PC-9 (cell line): ENCODE measurements at regions not wholly inside any gene's neighbourhood (a gene's known extent, or its start where the extent isn't known, plus 50 kb on each side); places are given as distances from the start of the nearest gene placed in this dataset.

Source experiments
- BruUV-seq: library from RNA; stranded (reverse); fragments of 400-500 nt; replicated peaks from 2 replicates; lab custom pipeline; 2021; lab: Mats Ljungman, UMichigan
- CTCF ChIA-PET: fragments of 300-600 bp; sonication (Branson Sonifier 250); formaldehyde crosslinking; loops from one replicate; lab custom pipeline; 2022; ENCODE audit warnings: antibody characterized with exemption; lab: Charles Lee
- POLR2A ChIA-PET: fragments of 300-600 bp; sonication (Branson Sonifier 250); formaldehyde crosslinking; loops from one replicate; lab custom pipeline; 2022; ENCODE audit warnings: antibody characterized with exemption; ENCODE audit not compliant: unreplicated experiment; lab: Charles Lee
- DNase-seq, 2 experiments: peaks; one replicate each; pipeline versions ENCODE4 v3.0.0 to v3.0.0-alpha.2; 2015 to 2022; ENCODE audit warnings: mixed read lengths in 1 of 2
- H2AFZ ChIP-seq: fragments of 200-600 bp; sonication (generic); 2 replicates; pipeline ENCODE4 v1.8.1; 2017; ENCODE audit warnings: antibody characterized with exemption
- H3F3A ChIP-seq: fragments of 200-600 bp; sonication (generic); 2 replicates; pipeline ENCODE4 v1.8.1; 2017; ENCODE audit warnings: antibody characterized with exemption, mild to moderate bottlenecking, low read depth; ENCODE audit not compliant: insufficient read depth
- H3K27ac ChIP-seq: fragments of 200-600 bp; sonication (generic); 2 replicates; pipeline ENCODE4 v1.6.1; 2016; ENCODE audit warnings: mixed run types
- H3K27me3 ChIP-seq: fragments of 200-600 bp; sonication (generic); 2 replicates; pipeline ENCODE4 v1.6.1; 2016; ENCODE audit warnings: low read depth, mixed run types; ENCODE audit not compliant: insufficient read depth
- H3K36me3 ChIP-seq: fragments of 200-600 bp; sonication (generic); 2 replicates; pipeline ENCODE4 v1.6.1; 2016; ENCODE audit warnings: low read depth, mixed run types
- H3K4me1 ChIP-seq: fragments of 200-600 bp; sonication (generic); replicated peaks from 2 replicates; pipeline ENCODE4 v1.6.1; 2016; ENCODE audit warnings: mixed run types; ENCODE audit not compliant: insufficient read depth
- H3K4me2 ChIP-seq: fragments of 200-600 bp; sonication (generic); 2 replicates; pipeline ENCODE4 v1.6.1; 2017; ENCODE audit warnings: mixed run types
- H3K4me3 ChIP-seq: fragments of 200-600 bp; sonication (generic); 2 replicates; pipeline ENCODE4 v1.6.1; 2016; ENCODE audit warnings: mixed run types
- H3K79me2 ChIP-seq: fragments of 200-600 bp; sonication (generic); 2 replicates; pipeline ENCODE4 v1.6.1; 2017; ENCODE audit warnings: low read depth, mixed run types
- H3K9me2 ChIP-seq: fragments of 200-600 bp; sonication (generic); 2 replicates; pipeline ENCODE4 v1.8.1; 2017; ENCODE audit warnings: mild to moderate bottlenecking; ENCODE audit not compliant: insufficient read depth
- H3K9me3 ChIP-seq: fragments of 200-600 bp; sonication (generic); 2 replicates; pipeline ENCODE4 v1.8.1; 2016; ENCODE audit warnings: low read depth; ENCODE audit not compliant: insufficient read depth
- H4K20me1 ChIP-seq: fragments of 200-600 bp; sonication (generic); 2 replicates; pipeline ENCODE4 v1.8.1; 2017; ENCODE audit not compliant: insufficient read depth
- EZH2 ChIP-seq: fragments of 200-600 bp; sonication (generic); IDR thresholded peaks from 2 replicates; pipeline ENCODE4 v1.8.0; 2017; ENCODE audit warnings: antibody characterized with exemption, low read depth
- intact Hi-C: fragments of 100-400 bp; cut with micrococcal nuclease; formaldehyde crosslinking; loops from one replicate; pipeline ENCODE4 v1.10.0; 2022; ENCODE audit not compliant: unreplicated experiment
- TF ChIP-seq, protein P1 (sequence below): fragments of 200-600 bp; sonication (generic); conservative IDR thresholded peaks from 2 replicates; pipeline ENCODE4 v1.6.1; 2017; ENCODE audit warnings: mixed run types, antibody characterized with exemption, mild to moderate bottlenecking, moderate library complexity

DNA sequence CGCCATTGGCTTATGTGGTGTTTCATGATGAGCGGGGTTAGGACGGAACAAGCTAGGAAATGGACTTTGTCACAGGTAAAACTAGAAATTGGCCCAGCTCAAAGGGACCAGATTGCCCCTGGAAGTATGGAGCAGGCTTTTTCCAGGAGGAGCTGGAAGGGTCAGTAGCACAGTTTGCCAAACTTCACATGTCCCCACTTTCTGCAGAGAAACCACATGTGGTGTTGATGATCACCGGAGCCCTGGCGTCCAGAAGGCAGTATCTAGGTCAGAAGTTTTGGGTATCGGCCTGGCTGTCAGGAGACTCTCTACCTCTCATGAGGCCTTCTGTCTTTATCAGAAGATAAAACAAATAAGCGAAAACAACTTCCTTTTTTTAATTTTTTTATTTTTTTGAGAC is 248.5 kb downstream of the SOX9 start:
- H3F3A ChIP-seq: no peaks in the 10 kb centered on the region
- no TSS peak for BruUV-seq
- H2AFZ ChIP-seq: no peak overlapping the region
- intact Hi-C loops: no loop called here
- no peaks in the 10 kb centered on the region for H3K9me3 ChIP-seq
- H3K27me3 ChIP-seq: no peaks in the 10 kb centered on the region
- no peak overlapping the region for H3K4me2 ChIP-seq
- H3K36me3 ChIP-seq: no peaks in the 10 kb centered on the region
- H3K4me1 ChIP-seq: peaks cover 5% of the 10 kb centered on the region; the same call in 1 of the 2 replicates
- CTCF ChIA-PET: no interaction called here
- H3K4me3 ChIP-seq: no peak overlapping the region
- H3K9me2 ChIP-seq: no peaks in the 10 kb centered on the region
- no peak for TF ChIP-seq EZH2
- TF ChIP-seq, protein P1, sequence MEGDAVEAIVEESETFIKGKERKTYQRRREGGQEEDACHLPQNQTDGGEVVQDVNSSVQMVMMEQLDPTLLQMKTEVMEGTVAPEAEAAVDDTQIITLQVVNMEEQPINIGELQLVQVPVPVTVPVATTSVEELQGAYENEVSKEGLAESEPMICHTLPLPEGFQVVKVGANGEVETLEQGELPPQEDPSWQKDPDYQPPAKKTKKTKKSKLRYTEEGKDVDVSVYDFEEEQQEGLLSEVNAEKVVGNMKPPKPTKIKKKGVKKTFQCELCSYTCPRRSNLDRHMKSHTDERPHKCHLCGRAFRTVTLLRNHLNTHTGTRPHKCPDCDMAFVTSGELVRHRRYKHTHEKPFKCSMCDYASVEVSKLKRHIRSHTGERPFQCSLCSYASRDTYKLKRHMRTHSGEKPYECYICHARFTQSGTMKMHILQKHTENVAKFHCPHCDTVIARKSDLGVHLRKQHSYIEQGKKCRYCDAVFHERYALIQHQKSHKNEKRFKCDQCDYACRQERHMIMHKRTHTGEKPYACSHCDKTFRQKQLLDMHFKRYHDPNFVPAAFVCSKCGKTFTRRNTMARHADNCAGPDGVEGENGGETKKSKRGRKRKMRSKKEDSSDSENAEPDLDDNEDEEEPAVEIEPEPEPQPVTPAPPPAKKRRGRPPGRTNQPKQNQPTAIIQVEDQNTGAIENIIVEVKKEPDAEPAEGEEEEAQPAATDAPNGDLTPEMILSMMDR: no peak
- H4K20me1 ChIP-seq: no peaks in the 10 kb centered on the region
- DNase-seq: no peak
- H3K79me2 ChIP-seq: no peaks in the 10 kb centered on the region
- POLR2A ChIA-PET: no interaction called here
- H3K27ac ChIP-seq: no peak overlapping the region

DNA sequence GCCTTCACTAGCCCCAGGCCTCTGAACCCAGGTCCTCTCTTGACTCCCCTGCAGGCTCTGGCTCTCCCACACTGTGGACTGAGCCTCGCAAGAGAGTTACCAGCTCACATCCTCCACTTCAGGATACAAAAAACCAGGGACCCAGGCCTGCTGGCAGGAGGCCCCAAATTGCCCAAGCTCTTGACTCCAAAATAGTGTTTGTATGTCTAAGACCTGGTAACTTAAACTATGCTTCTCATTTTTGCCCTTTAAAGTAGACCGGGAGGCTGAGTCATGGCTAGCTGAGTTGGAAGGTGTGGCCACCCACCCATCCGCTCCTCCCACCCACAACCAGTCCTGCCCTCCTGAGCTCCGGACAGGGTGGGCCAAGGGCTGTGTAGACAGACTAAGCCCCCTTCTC is 250.0 kb downstream of the SOX9 start:
- ChIA-PET CTCF (no interaction called here), POLR2A (no interaction called here)
- Histone ChIP-seq H2AFZ (no peak overlapping the region), H3K4me2 (no peak overlapping the region), H3K27ac (no peak overlapping the region), H3K4me3 (no peak overlapping the region), H3K9me2 (no peaks in the 10 kb centered on the region), H3K36me3 (no peaks in the 10 kb centered on the region), H3K9me3 (no peaks in the 10 kb centered on the region), H3K79me2 (no peaks in the 10 kb centered on the region), H3K27me3 (no peaks in the 10 kb centered on the region), H4K20me1 (no peaks in the 10 kb centered on the region), H3F3A (no peaks in the 10 kb centered on the region), H3K4me1 (peaks cover 5% of the 10 kb centered on the region; the same call in 1 of the 2 replicates)
- peak in 1 of 2 experiments; percentile 60 for DNase-seq
- intact Hi-C loops: no loop called here
- TF ChIP-seq, protein P1: no peak
- TF ChIP-seq EZH2: no peak
- BruUV-seq: no TSS peak

DNA sequence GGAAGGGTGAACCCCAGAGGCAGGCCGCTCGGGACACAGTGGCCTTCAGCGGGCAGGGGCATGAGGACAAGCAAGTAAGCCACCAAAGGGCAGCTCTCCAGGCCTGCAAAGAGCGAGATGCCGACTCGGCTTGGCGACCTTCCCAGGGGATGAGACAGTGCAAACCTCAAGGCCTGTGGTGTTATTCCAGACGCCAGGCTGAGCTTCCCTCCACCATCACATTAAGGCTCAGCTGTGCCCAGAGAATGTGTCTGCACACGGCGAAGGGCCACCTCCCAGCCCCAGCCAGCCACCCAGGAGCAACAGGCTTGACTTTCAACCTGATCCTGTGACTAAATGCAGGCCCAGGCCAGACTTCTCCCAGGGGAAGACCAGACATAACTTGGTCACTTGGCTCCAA is 251.4 kb downstream of the SOX9 start:
- DNase-seq: no peak
- BruUV-seq: no TSS peak
- no peak overlapping the region for H2AFZ ChIP-seq
- no peaks in the 10 kb centered on the region for H3K9me3 ChIP-seq
- H3K36me3 ChIP-seq: no peaks in the 10 kb centered on the region
- H3K4me3 ChIP-seq: no peak overlapping the region
- intact Hi-C loops: no loop called here
- H4K20me1 ChIP-seq: no peaks in the 10 kb centered on the region
- TF ChIP-seq, protein P1: no peak
- TF ChIP-seq EZH2: no peak
- CTCF ChIA-PET: no interaction called here
- no peaks in the 10 kb centered on the region for H3F3A ChIP-seq
- H3K4me2 ChIP-seq: no peak overlapping the region
- no peaks in the 10 kb centered on the region for H3K27me3 ChIP-seq
- H3K27ac ChIP-seq: no peak overlapping the region
- H3K9me2 ChIP-seq: no peaks in the 10 kb centered on the region
- POLR2A ChIA-PET: no interaction called here
- peaks cover 5% of the 10 kb centered on the region; the same call in 1 of the 2 replicates for H3K4me1 ChIP-seq
- no peaks in the 10 kb centered on the region for H3K79me2 ChIP-seq
